NOMO-1 treated with dmso at 0.1 percent for 144 hours (cell line): ENCODE measurements at regions not wholly inside any gene's neighbourhood (a gene's known extent, or its start where the extent isn't known, plus 50 kb on each side); places are given as distances from the start of the nearest gene placed in this dataset.

Experiments
- DNase-seq: peaks from one replicate; lab custom pipeline; 2025; ENCODE audit not compliant: unreplicated experiment; lab: John Stamatoyannopoulos, UW

DNA sequence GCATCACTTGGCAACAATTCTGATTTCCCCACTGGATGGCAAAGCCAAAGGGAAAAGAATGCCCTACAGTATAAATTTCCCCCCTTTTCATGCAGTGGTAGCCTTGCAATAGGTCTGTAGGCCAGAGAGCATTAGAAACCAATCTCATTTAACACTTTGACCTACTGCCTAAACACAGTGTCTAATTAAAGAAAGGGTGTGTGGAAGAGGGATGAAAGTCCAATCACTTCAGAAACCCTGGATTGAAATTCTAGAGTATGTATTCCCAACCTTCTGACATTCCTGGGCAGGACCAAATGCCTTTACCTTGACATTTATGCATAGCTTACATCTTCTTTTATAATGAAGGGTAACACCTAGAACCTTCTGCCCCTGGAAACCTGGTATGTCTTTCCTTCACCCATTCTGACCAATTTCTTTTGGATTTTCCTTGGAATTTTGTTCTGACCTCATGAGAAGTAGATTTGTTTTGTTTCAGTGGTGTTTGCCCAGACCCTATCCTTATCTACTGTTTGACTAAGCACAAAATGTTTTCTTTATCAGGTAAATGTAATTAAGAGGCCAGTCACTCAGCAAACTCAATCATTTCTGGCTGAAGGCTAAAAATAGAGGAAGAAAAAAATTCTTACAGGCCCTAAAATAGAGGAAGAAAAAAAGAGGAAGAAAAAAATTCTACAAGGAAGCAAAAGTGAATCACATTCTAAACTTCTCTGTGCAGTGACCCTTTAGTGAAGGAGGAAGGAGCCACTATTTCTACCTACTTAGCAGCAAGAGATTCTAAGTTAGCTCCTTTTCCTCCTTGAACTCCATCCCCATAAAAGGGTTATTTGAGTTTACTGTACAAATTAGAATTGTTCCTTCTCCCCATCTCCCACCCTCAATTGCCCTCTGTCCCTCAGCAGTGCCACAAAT lies 129.5 kb upstream of the DSCAM start:
- DNase-seq, result peak; percentile 88

GRCh38 chr21:40985370-40985769 lies 138.4 kb upstream of the DSCAM start:
- no peak for DNase-seq

DNA sequence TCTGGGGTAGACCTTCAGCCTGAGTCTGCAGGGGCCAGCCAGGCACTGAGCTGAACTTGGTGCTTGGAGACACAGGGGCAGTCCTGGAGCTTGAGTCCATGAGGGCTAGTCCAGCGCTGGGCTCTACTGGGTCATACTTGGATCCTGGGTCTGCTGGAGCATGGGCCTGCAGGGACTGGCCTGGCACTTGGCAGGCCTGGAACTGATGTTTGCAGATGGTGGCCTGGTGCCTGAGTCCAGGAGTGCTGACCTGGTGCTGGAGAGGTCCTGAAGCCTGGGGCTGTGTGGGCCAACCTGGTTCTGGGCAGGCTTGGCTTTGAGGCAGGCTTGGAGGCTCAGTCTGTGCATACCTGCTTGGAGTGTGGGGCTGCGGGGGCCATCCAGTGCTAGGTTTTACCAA lies 143.4 kb upstream of the DSCAM start:
- DNase-seq, result no peak

GRCh38 chr21:40997831-40998230 lies 150.9 kb upstream of the DSCAM start:
- no peak for DNase-seq

DNA sequence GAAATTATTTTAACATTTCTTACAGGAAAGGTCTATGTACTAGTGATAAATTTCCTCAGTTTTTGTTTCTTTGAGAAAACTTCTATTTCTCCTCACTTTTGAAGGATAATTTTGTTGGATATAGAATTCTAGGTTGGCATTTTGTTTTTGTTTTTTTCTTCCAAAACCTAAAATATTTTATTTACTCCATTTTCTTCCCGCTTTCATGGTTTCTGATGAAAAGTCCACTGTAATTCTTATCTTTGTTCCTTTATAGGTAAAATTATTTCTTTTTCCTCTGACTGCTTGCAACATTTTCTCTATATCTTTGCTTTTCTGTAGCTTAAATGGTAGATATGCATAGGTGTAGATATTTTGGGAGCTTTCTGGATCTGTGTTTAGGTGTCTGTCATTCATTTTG lies 153.9 kb upstream of the DSCAM start:
- no peak for DNase-seq

DNA sequence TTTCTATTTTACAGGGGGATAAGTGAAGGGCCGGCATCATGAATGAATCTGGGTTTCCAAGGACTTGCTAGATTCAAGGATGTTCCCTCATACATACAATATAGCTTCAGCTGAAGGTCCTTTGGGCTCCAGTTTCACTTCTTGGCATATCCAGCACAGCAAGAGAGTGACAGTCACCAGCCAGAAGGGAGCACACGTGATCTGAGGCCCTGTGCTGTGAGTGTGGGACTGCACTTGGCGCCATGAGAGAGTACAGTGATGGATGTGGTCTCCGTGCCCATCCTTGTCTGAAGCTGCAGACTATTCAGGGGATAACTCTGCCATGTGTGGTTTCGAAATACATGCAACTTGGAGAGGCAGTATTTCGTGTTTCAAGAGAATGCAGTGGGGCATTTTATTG lies 159.7 kb upstream of the DSCAM start:
- DNase-seq, result no peak

DNA sequence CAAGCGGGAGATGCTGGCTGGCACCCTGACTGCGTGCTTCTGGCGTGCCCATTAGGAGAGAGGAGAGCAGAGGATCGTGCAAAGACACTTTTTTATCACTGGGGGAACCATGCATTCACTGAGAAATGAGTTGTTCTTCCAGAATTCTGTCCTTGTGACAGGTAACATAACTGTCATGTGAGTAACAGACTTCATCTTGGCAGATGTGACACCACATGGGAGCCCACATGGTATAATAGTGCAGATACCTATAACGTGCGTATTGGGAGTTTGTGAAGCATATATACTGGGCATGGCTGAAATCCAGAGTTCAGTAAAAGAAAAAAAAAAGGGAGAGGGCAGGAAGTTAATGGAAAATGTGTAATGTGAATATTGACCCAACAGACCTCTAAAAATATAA lies 159.6 kb upstream of the BACE2 start:
- DNase-seq, result no peak

- no peak for DNase-seq
These were observed 159.0 kb upstream of the BACE2 start for GRCh38 chr21:41008974-41009373.

DNA sequence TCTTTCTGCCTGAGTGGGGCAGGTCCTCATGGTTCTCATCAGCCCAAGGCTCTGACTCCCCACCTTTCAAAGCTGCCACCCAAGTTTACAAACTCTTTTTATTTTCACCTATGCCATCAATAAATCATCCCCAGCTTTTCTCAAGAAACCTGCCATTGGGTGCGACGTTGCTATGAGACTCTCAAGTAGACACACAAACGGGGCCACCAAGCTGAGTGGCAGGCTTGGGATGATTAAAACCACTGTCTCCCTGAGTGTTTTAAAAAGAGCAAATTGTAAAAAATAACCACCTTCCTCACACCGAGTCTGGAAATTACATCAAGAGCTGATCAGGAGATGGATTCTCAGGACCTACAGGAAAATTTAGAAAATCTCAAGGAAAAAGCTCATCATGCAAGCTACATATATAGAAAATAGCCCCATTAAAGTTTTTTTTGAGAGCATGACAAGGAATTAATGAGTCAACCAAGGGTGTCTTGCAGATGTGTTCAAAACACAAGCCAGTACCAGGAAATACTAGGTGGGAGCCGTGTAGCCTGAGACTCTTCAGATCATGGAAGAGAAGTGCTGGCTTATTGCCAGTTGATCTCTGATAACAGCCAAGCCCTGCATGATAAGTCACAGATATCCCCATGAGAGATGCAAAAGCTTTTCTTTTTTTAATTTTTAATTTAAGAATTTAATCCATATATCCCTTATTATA lies 158.4 kb upstream of the BACE2 start:
- no peak for DNase-seq

- no peak for DNase-seq
These were observed 157.9 kb upstream of the BACE2 start for GRCh38 chr21:41010101-41010435.

- DNase-seq, result no peak
These were observed 156.7 kb upstream of the BACE2 start for GRCh38 chr21:41011098-41011731.

GRCh38 chr21:41011951-41012366 lies 156.0 kb upstream of the BACE2 start:
- no peak for DNase-seq

GRCh38 chr21:41012425-41012824 lies 155.5 kb upstream of the BACE2 start:
- DNase-seq, result no peak

DNA sequence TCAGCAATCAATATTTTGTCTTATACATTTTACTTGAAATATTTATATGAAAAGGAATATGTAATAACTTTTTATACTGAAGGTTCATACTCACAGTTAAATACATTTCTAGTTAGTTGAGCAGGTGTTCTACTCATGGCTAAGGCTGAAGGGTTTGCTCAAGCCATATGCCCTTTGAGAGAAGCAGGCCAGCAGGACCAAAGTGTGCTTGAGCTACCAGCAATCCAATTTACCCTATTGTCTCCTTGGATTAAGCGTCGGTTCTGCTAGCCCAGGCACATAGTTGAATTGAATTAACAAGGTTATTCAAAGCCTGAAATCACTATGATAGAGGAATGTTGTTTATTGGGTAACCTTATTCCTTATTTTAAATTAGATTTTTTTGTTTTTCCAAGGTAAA lies 151.5 kb upstream of the BACE2 start:
- DNase-seq, result no peak

- no peak for DNase-seq
These were observed 149.5 kb upstream of the BACE2 start for GRCh38 chr21:41018431-41018830.

- no peak for DNase-seq
These were observed 144.0 kb upstream of the BACE2 start for GRCh38 chr21:41023936-41024335.

GRCh38 chr21:41024341-41024740 lies 143.6 kb upstream of the BACE2 start:
- no peak for DNase-seq

GRCh38 chr21:41024746-41025254 lies 143.2 kb upstream of the BACE2 start:
- no peak for DNase-seq

- no peak for DNase-seq
These were observed 138.4 kb upstream of the BACE2 start for GRCh38 chr21:41029571-41029970.

- no peak for DNase-seq
These were observed 136.2 kb upstream of the BACE2 start for GRCh38 chr21:41031701-41032220.

DNA sequence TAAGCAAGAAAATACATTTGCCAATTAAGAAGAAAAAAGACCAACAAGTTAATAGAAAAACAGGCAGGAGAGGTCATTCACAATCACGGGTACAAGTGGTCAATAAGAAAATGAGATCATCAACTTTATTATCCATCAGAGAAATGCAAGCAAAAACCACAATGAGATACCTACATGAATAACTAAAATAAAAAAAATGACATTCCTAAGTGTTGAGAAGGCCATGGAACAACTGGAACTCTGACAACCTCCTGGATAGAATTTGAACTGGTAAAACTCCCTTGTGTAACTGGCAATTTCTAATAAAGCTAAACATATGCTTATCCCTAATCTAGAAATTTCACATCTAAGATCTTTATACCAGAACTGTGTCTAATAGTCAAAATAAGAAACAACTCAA lies 135.4 kb upstream of the BACE2 start:
- no peak for DNase-seq

GRCh38 chr21:41037212-41037611 lies 130.7 kb upstream of the BACE2 start:
- no peak for DNase-seq
